Thoracic aorta (tissue), 2 donors: ENCODE measurements at regions not wholly inside any gene's neighbourhood (a gene's known extent, or its start where the extent isn't known, plus 50 kb on each side); places are given as distances from the start of the nearest gene placed in this dataset.

Experiments
- ATAC-seq: fragments of 150-250 bp; one replicate; pipeline ENCODE4 v1.8.0; 2017; ENCODE audit warnings: low read depth; ENCODE audit not compliant: insufficient number of reproducible peaks, low FRiP score
- DNase-seq: peaks from one replicate; pipeline ENCODE4 v3.0.0-alpha.2; 2020; ENCODE audit warnings: low spot score
- H3K27ac ChIP-seq, 2 donors: fragments of 200-600 bp; sonication (generic); 1 replicate in 1 of 2; 2 replicates in 1 of 2; pipeline ENCODE4 v1.5.1; 2016; ENCODE audit warnings: mild to moderate bottlenecking in 2 of 2, moderate library complexity in 2 of 2
- H3K27me3 ChIP-seq: fragments of 200-600 bp; sonication (generic); replicated peaks from 2 replicates; pipeline ENCODE4 v1.6.0; 2016; ENCODE audit warnings: mild to moderate bottlenecking; ENCODE audit not compliant: insufficient read depth
- H3K36me3 ChIP-seq: fragments of 200-600 bp; sonication (generic); one replicate; pipeline ENCODE4 v1.5.1; 2016
- H3K4me1 ChIP-seq, 2 donors: fragments of 200-600 bp; sonication (generic); 1 replicate in 1 of 2; 2 replicates in 1 of 2; pipeline versions ENCODE4 v1.5.1 to v1.6.0; 2016; ENCODE audit warnings: low read depth in 2 of 2, mild to moderate bottlenecking in 1 of 2; ENCODE audit not compliant: control insufficient read depth in 1 of 2
- H3K4me3 ChIP-seq: fragments of 200-600 bp; sonication (generic); 2 replicates; pipeline ENCODE4 v1.5.1; 2016; ENCODE audit warnings: mild to moderate bottlenecking
- H3K9me3 ChIP-seq: fragments of 200-600 bp; sonication (generic); 2 replicates; pipeline ENCODE4 v1.5.1; 2016
- CTCF ChIP-seq: fragments of 200-600 bp; sonication (generic); IDR thresholded peaks from one replicate; pipeline ENCODE4 v1.5.1; 2019; ENCODE audit warnings: antibody characterized with exemption

- no peak for ATAC-seq
- TF ChIP-seq CTCF = no peak
- no peaks in the 10 kb centered on the region for H3K4me1 ChIP-seq
Measured at GRCh38 chr9:118422508-118422907, 718.3 kb downstream of the TLR4 start.

GRCh38 chr9:118423021-118423420 lies 718.8 kb downstream of the TLR4 start:
- H3K27ac ChIP-seq = no peak overlapping the region
- DNase-seq (no peak), ATAC-seq (no peak)
- no peaks in the 10 kb centered on the region for H3K9me3 ChIP-seq
- no peak overlapping the region for H3K4me3 ChIP-seq
- H3K27me3 ChIP-seq = no peaks in the 10 kb centered on the region
- H3K36me3 ChIP-seq = no peaks in the 10 kb centered on the region
- TF ChIP-seq CTCF = no peak
- no peaks in the 10 kb centered on the region for H3K4me1 ChIP-seq

More at GRCh38 chr9:118422508-118422907, 718.3 kb downstream of the TLR4 start:
- no peak overlapping the region for H3K27ac ChIP-seq
- H3K4me3 ChIP-seq = no peak overlapping the region
- no peaks in the 10 kb centered on the region for H3K36me3 ChIP-seq
- no peaks in the 10 kb centered on the region for H3K9me3 ChIP-seq
- DNase-seq = no peak
- H3K27me3 ChIP-seq = no peaks in the 10 kb centered on the region

GRCh38 chr9:118423721-118424120 lies 719.5 kb downstream of the TLR4 start:
- TF ChIP-seq CTCF = no peak
- H3K36me3 ChIP-seq = no peaks in the 10 kb centered on the region
- H3K27ac ChIP-seq = no peak overlapping the region
- H3K4me1 ChIP-seq = no peaks in the 10 kb centered on the region
- H3K9me3 ChIP-seq = no peaks in the 10 kb centered on the region
- no peak overlapping the region for H3K4me3 ChIP-seq
- ATAC-seq = no peak
- no peaks in the 10 kb centered on the region for H3K27me3 ChIP-seq
- no peak for DNase-seq

- H3K36me3 ChIP-seq = no peaks in the 10 kb centered on the region
- TF ChIP-seq CTCF = no peak
- no peaks in the 10 kb centered on the region for H3K9me3 ChIP-seq
- ATAC-seq = no peak
- no peak overlapping the region for H3K4me3 ChIP-seq
- H3K4me1 ChIP-seq = no peaks in the 10 kb centered on the region
- no peaks in the 10 kb centered on the region for H3K27me3 ChIP-seq
- H3K27ac ChIP-seq = no peak overlapping the region
- no peak for DNase-seq
Measured at GRCh38 chr9:118426772-118427171, 722.6 kb downstream of the TLR4 start.

- Histone ChIP-seq H3K4me1 (no peaks in the 10 kb centered on the region), H3K27me3 (no peaks in the 10 kb centered on the region), H3K4me3 (no peak overlapping the region), H3K9me3 (no peaks in the 10 kb centered on the region), H3K27ac (no peak overlapping the region), H3K36me3 (no peaks in the 10 kb centered on the region)
- no peak for TF ChIP-seq CTCF
- ATAC-seq (no peak), DNase-seq (no peak)
Measured at GRCh38 chr9:118438810-118439209, 734.6 kb downstream of the TLR4 start.
